ENCODE measurements at regions not wholly inside any gene's neighbourhood (a gene's known extent, or its start where the extent isn't known, plus 50 kb on each side); places are given as distances from the start of the nearest gene placed in this dataset.

GRCh38 chr2:220302756-220303155 lies 675.3 kb downstream of the SLC4A3 start:
- no peak overlapping the region for H3K4me3 ChIP-seq (ENCODE audit: low read depth, low read length)
- no peak for TF ChIP-seq CTCF (IDR thresholded peaks at IDR 0.05; ENCODE audit: low read depth, low read length, missing control alignments)
- in situ Hi-C loops (cut with HindIII; ENCODE audit: low sequenced_read_pairs): no loop called here
- no peak for DNase-seq (ENCODE audit: low read depth)

- TF ChIP-seq CTCF (IDR thresholded peaks at IDR 0.05; ENCODE audit: low read depth, low read length, missing control alignments): no peak
- in situ Hi-C loops (cut with HindIII; ENCODE audit: low sequenced_read_pairs): no loop called here
- H3K4me3 ChIP-seq (ENCODE audit: low read depth, low read length): no peak overlapping the region
- no peak for DNase-seq (ENCODE audit: low read depth)
Measured at GRCh38 chr2:220309215-220309614, 681.8 kb downstream of the SLC4A3 start.

GRCh38 chr2:220310451-220310861 lies 683.0 kb downstream of the SLC4A3 start:
- peak; percentile 32 for DNase-seq (ENCODE audit: low read depth)
- in situ Hi-C loops (cut with HindIII; ENCODE audit: low sequenced_read_pairs): no loop called here
- TF ChIP-seq CTCF (IDR thresholded peaks at IDR 0.05; ENCODE audit: low read depth, low read length, missing control alignments): no peak
- no peak overlapping the region for H3K4me3 ChIP-seq (ENCODE audit: low read depth, low read length)

- TF ChIP-seq CTCF (IDR thresholded peaks at IDR 0.05; ENCODE audit: low read depth, low read length, missing control alignments): no peak
- DNase-seq (ENCODE audit: low read depth): no peak
- H3K4me3 ChIP-seq (ENCODE audit: low read depth, low read length): no peak overlapping the region
- in situ Hi-C loops (cut with HindIII; ENCODE audit: low sequenced_read_pairs): no loop called here
Measured at GRCh38 chr2:220315098-220315823, 687.8 kb downstream of the SLC4A3 start.

GRCh38 chr2:220318037-220318436 lies 690.6 kb downstream of the SLC4A3 start:
- H3K4me3 ChIP-seq (ENCODE audit: low read depth, low read length): no peak overlapping the region
- TF ChIP-seq CTCF (IDR thresholded peaks at IDR 0.05; ENCODE audit: low read depth, low read length, missing control alignments): no peak

GRCh38 chr2:220318508-220318907 lies 691.1 kb downstream of the SLC4A3 start:
- TF ChIP-seq CTCF (IDR thresholded peaks at IDR 0.05; ENCODE audit: low read depth, low read length, missing control alignments): no peak
- no peak overlapping the region for H3K4me3 ChIP-seq (ENCODE audit: low read depth, low read length)
- in situ Hi-C loops (cut with HindIII; ENCODE audit: low sequenced_read_pairs): no loop called here
- no peak for DNase-seq (ENCODE audit: low read depth)

More at GRCh38 chr2:220318037-220318436, 690.6 kb downstream of the SLC4A3 start:
- DNase-seq (ENCODE audit: low read depth): no peak
- in situ Hi-C loops (cut with HindIII; ENCODE audit: low sequenced_read_pairs): no loop called here

Measured in astrocyte of the cerebellum (primary cell).